HG02884 (cell line): ENCODE measurements at regions not wholly inside any gene's neighbourhood (a gene's known extent, or its start where the extent isn't known, plus 50 kb on each side); places are given as distances from the start of the nearest gene placed in this dataset.
"Not testable (repeated sequence)": the region's sequence is repeated elsewhere in the genome, so short reads cannot be mapped to it uniquely, and the experiment has no call there.

Experiments
- ATAC-seq: cut with Tn5 transposase; IDR thresholded peaks from one replicate; pipeline ENCODE4 v1.9.1; 2021; ENCODE audit warnings: mild to moderate bottlenecking, moderate library complexity; ENCODE audit not compliant: unreplicated experiment

DNA sequence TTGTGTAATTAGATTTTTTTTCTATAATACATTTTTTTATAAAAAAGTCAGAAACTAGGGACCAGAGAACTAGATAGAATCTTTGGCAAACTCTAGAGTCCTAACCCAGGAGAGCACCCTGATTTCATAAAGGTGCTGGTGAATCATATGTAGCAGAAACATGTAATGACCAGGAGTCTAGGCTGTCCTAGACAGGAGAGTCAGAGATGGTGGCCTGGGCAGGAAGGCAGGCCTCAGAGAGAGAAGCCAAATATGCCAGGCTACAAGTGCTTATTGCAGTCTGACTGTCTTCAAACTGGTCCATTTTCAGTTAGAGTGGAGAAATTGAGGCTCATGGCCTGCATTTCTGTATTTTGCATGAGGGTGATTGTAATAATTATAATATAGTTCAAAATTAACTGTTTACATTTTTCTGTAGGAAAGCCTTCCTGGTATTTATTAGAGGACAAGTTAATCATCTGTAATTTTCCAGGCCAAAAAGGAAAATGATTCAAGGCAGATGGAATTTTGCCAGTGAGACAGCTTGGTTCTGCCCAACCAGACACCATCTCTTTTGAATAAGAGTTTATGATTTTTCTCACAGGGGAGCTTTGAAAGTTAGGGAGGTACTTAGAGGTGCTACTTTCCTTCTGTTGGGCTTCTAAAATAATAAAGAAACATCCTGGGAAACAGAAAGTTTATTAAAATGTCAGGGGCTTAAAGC lies 129.8 kb downstream of the S1PR1 start:
- no peak for ATAC-seq

DNA sequence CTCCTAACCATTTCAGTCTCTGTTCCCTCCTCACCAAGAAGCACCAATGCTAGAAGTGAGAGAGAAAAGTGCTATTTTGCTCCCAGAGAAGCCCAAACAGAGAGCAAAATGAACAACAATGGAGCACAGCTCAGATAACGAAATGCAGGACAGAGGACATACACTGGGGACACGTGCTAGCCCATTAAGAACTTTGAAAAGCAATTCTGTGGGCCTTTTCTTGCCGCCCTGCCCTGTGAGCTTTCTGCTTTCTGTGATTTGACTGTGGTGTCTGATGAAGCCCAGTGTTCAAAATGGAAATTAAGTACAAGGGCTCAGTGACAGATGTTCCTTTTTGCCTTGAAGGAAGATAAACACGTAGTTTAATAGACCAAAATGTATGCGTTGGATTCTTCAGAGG lies 130.8 kb downstream of the S1PR1 start:
- ATAC-seq, result no peak

DNA sequence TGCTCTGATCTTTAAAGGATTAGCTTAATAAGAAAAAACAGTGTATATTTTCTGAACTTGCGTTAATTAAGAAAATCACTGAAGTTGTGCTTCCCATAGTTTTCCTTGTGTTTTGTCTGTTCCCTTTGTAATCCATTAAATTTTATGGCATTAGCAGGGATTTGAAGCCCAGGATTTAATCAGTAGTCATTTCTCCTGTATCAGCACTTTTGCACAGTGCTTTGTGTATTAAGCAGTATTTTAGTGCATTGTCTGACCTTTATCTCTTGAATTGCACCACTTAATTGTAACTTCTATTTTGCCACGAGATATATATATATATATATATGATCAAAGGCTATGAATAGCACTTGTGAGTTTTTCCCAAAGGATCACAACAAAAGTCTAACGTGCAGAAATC lies 133.7 kb downstream of the S1PR1 start:
- ATAC-seq, result no peak

DNA sequence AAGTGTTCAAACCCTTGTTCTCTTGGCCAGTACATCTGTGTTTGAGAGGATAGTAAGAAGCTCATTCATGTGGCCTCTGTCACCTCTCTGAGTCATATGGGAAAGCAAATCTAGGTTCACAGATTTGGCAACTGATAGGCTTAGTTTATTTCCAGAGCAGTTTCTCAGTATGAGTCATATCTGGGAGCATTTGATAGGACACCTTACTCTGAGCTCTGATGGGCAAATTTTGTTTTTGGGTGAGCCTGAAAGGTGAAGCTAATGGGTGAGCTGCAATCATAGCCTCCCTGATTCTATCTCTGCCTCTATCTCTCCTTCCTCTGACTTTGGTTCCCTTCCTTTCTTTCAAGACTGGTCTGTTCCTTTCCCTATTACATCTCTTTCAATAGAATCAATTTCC lies 134.4 kb downstream of the S1PR1 start:
- peak; percentile 97 for ATAC-seq

DNA sequence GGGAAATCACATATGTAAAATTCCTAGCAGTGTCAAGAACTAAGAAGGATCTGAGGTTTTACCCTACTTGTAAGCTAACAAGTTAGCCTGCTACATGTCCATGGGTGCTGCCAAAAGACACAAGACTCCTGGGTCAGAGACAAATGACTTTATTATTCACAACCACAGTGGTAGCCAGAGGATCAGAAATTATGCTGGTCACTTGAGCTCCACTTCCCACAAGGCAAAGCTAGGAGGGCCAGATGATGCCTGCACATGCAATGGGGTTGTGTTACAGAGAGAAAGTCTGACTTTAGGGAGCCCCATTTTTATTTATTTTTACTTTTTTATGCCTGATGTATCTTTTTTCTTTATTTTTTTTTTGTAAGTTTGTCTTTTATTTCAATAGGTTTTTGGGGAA lies 136.8 kb downstream of the S1PR1 start:
- no peak for ATAC-seq

DNA sequence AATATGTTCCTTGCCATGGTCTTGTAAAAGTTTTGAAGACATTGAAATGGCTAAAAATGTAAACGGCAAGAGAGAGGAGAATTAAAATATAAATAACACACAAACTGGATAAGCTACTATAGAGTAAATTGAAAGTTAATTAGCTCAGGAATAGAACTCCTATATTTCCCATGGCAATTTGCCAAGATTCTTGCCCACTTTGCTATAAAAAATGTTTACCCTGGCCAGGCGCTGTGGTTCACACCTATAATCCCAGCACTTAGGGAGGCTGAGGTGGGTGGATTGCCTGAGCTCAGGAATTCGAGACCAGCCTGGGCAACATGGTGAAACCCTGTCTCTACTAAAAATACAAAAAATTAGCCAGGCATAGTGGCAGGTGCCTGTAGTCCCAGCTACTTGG lies 138.6 kb downstream of the S1PR1 start:
- ATAC-seq, result not testable (repeated sequence)

DNA sequence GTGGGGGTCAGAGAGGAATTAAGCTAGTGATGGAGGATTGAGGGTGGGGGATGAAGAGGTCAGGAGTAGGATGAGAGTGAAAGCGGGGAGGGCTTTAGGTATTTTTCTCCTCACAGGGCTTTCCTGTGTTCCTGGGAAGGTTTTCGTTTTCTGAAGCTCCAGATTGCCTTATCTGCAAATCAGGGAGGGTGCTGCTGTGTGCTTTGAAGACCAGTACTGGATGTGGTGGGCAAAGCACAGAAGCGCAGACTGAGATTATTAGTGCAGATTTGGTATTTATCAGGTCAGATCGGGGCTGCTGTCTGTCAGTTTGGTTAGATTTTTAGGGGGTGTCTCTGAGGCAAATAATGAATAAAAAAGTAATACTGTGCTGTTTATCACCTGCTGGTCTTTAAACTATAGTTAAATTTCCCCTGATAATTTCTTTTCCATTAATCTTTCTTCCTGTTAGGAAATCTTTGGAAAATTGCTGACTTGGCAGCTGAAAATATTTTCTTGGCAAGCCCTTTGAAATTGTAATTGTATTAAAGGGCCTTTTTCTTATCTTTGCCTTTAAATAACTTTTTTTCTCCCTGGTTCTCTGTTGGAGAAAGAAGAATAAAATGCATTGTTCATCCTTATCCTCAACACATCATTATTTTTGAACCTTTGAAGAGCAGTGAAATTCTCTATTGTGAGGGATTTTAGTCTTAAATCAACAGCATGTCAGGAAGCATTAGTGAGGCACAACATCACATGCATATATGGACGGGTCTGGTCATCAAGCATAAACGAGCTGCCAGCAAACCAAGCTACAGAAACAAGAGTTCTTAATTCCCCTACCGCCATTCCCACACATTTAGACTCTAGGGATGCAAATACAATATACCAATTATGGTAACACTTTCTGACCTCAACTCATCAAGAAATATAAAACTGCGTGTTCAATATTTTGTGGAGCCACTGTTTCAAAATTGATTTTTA lies 139.6 kb downstream of the S1PR1 start:
- ATAC-seq, result no peak

DNA sequence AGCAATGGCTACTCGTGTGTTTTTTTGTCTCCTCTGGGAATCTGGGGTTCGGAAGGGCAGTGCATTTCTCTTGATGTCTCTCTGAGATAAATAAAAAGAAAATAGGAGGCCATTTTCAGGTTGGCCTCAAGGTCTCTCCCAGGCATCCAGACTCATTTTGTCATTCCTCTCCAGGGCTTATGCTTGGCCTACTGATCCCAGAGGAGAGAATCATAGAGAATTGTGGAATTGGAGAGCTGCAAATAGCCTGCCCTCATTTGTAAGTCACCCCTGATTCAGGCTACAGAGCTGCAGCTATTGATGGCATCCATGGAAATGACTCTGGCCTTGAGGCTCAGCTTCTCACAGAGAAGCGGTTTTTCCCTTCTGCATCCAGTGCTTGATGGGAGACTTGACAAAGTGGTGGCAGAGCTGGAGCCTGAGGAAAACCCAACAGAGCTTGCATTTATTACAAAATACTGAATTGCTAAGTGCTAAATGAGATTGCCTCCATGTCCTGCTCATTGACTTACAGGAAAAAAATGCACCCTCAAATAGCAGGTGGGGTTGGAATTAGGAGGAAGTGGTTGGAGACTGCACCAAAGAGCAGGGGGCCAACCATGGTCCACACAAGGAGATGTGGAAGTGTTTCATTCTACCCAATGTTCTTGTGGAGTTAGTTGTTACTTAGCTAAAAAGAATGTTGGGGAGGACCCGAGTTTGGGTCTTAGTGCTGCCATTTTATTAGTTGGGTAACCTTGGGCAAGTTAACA lies 140.4 kb downstream of the S1PR1 start:
- no peak for ATAC-seq

DNA sequence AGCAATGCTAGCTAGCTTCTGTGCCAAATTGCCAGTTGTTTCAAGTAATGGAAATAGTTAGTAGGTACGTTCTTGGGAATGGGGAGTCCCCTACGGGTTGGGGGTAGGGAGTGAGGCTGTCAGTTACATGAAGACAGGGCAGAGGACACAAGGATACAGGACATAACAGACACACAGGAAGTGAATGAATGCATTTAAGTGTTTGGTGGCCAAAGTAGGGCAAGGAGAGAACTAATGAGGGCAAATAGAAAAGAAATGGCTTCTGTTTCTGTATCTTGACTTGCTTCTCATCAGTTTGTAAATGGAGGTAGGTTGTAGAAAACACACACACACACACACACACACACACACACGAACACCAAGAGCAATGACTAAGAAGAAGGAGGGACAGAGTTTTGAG lies 142.2 kb downstream of the S1PR1 start:
- no peak for ATAC-seq

DNA sequence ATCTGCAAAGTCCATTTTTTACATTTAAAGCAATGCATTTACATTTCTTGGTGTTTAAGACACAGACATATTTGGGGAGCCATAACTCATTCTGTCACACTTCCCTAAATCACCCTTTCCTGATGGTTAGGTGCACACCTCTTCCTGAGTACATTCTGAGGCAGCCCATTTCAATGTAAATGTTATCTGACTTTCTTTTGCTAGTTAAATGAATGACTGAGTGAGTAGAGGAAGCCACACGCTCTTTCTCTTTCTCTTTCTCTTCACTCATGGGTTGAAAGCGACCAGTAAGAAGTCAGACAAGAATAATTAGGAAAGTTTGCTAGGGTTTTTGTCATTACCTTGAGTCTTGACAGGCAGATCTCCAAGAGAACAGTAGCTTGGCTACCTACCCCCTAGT lies 143.1 kb downstream of the S1PR1 start:
- peak; percentile 93 for ATAC-seq

DNA sequence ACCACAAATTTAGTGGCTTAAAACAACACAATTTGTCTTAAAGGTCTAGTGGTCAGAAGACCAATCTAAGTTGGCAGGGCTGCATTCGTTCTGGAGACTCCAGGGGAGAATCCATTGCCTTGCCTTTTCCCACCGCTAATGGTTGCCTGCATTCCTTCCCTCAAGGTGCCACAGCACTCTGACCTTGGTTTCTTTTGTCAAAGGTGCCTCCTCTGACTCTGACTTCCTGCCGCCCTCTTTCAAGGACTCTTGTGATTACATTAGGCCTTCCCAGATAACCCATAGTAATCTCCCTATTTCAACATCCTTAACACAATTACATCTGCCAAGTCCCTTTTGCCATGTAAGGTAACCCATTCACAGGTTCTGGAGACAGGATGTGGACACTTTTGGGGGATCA lies 145.3 kb downstream of the S1PR1 start:
- no peak for ATAC-seq

DNA sequence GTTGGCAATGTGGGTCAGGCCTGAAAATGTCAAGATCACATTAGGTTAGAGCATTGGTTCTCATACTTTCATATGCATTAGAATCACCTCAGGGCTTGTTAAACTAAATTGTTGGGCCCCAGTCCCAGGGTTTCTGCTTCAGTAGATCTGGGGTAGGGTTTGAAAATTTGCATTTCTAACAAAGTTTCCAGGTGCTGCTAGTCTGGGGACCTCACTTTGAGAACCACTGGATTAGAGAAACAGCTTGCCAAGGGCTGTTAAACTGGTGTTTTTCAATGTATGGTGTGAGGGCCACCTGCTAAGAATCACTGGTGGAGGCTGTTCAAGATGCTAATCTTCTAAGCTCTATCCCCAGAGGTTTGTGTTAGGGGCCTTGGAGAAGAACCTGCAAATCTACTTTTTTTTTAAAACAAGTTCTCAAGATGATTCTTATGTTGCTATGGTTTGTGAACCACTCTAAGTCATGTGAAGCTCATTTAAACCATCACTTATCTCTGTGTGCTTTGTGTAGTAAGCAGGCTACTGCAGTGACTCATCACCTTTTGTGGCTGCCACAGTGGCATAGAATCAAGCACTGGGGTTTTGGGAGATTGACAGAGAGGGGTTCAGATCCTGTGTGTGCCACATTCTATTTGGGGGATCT lies 152.2 kb downstream of the S1PR1 start:
- ATAC-seq, result peak; percentile 82

DNA sequence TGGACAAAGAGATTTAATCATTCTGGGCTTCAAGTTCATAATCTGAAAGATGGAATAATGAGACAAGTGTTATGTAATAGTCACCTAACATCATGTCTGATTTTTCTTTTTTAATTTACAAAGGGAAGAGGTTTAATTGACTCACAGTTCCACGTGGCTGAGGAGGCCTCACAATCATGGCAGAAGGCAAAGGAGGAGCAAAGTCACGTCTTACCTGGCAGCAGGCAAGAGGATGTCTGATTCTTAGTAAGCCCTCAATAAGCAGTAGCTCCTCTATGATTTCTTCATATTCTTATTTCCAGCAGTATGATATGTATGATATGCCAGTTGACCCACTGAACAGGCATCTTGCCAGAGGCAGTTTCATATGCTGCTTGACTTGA lies 152.7 kb downstream of the S1PR1 start:
- ATAC-seq, result no peak

DNA sequence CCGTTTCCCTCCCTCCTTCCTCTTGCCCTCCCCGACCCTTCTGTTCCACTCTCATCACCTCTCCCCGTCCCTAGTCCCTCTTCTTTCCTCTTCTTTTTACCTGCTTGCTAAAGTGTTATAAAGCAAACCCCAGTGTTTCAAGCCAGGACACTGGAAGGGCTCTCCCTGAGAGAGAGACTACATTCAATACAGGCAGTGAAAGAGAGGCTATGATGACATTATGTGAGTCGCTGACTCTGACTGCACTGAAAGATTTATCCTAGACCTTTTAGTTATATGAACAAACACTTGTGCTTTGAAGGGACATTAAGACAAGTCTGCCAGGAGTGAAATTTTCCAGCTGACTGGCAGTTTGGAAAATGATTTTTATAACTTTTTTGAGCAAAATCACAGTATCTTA lies 155.7 kb downstream of the S1PR1 start:
- ATAC-seq, result no peak

DNA sequence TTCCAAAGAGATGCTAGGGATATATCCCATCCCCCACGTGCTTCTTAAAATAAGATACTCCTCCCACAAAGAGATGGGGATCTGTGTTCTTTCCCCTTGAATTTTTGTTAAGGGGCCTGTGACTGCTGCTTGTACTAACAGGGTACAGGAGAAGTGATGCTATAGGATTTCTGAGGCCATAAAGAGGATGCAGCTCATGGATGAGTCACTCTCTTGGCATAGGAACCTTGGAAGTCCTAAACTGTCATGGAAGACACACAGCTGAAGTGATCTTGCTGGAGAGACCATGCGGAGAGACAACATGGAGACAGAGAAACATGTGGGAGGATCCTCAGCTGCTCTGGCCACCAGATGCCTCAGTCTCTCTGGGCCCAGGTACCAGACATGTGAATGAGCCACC lies 157.2 kb downstream of the S1PR1 start:
- no peak for ATAC-seq

DNA sequence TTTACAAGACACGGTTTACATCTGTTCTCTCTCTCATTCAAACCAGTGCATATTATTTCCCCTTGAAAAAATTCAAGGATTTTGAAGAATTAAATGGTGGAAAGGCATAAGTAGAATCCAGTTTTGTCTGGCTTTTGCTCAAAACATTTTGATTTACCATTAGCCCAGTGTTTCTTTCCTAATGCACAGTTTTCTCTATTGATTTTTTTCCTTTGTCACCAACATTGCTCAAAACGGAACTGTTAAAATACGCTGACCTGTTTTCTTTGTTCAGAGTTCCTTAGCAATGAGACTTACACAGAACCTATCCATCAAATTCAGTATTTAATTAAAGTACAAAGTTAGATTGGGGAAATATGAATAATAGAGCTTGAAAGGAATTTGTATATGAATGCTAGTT lies 162.4 kb downstream of the S1PR1 start:
- ATAC-seq, result no peak

DNA sequence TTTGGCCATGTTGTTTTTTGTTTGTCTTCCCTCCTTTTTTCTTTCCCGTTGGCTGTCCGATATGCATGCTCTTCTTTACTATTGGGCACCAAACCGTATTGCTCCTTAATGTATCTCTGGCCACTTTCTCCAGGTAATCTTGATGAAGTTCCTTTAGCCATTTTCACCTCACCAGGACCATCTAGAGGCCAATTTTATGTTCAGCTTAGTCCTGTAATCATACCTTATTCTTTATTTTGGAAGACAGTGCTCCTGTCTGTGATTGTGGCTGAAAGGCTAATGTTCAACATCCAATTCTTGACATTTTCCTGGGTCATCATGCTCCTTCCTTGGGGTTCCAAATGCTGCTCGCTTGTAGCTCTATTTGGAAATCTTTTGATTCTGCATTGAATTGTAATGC lies 169.5 kb downstream of the S1PR1 start:
- no peak for ATAC-seq

DNA sequence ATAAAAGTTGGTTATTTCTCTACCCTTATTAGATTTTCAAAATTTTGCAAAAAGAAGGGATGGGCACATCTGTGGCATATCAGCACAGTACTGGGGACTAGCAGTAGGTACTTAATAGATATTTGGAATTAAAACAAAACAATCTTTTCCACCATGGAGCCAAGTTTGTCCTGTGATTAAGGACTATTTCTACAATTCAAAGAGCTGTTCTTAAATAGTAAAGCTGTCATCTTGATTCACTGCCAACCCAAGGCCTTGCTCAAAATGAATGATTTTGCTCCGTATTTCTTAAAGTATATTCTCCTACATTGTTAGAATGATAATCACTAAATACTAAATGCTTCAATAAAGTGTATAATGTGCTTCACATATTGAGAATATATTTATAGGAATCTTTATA lies 169.9 kb downstream of the S1PR1 start:
- no peak for ATAC-seq

DNA sequence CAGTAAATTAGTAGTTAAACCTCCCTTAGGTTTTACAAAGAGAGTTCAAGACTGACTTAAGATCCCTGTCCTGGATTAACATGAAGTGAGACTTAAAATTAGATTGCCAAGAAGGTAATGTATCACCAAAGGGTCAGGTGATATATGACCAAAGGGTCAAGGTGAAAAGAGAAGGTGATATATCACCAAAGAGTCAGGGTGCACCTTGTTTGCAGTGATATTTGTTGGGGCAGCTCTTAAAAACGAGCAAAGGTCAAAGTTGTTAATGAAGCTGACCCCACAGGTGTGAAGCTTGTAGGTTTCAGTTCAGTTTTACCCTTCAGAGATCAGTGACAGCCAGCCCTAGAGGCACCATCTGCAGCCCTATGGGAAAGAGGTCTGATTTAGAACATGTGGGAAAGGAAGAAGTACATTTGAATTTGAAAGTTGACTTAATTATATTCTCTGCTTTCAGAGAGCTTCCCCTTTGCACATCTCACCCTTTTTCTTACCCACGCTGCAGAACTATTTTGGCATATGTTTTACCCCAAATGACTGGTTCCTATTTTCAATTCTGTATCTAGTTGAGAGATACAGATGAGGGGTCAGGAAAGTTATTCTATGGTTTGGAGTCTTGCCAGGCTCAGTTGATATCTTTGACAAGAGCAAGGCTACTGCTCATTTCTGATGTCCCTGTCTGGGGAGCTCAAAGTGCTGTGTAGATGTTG lies 170.8 kb downstream of the S1PR1 start:
- ATAC-seq, result peak; percentile 74

DNA sequence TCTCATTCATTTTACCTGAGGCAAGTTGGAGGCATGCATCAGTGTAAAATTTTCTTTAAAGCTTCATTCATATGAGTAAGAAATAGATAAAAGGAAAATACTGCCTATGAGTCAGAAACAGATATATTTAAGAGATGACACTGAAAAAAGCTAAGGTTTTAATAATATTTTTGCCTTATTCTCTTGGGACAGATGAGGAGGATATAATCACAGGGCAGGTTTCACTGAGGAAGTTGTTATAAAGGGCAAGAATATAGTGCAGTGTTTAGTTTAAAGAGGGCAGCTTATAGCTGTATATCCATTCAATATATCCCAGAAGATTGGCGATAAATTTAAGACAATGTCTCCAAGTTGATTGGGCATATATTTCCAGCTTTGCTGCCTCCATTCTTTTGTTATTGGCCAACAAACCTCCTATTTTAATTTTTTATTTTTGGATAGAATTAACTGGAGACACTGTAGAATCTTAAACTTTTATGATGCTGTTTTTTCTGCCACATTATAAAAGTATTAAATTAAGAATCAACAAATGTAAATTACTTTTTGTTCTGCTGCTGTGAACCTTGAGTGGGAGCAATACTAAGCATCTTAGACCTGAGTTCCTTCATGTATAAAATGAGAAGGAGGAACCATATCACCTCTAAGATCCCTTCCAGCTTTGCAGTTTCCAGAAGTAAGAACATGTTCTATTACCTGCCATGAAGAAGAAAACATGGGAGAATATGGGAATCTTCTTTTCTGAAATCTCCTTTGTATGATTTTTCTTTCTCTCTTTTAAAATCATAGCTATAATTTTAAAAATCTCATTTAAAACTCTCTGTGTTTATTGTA lies 171.6 kb downstream of the S1PR1 start:
- ATAC-seq, result peak; percentile 11
